IPS-NIHi7 (cell line): ENCODE measurements at regions not wholly inside any gene's neighbourhood (a gene's known extent, or its start where the extent isn't known, plus 50 kb on each side); places are given as distances from the start of the nearest gene placed in this dataset.

Source experiments
- DNase-seq: peaks from one replicate; pipeline ENCODE4 v3.0.0; 2012; ENCODE audit warnings: mixed read lengths; ENCODE audit errors: extremely low spot score

- no peak for DNase-seq
These were observed 82.3 kb downstream of the MYCN start for GRCh38 chr2:16022548-16023240.

DNA sequence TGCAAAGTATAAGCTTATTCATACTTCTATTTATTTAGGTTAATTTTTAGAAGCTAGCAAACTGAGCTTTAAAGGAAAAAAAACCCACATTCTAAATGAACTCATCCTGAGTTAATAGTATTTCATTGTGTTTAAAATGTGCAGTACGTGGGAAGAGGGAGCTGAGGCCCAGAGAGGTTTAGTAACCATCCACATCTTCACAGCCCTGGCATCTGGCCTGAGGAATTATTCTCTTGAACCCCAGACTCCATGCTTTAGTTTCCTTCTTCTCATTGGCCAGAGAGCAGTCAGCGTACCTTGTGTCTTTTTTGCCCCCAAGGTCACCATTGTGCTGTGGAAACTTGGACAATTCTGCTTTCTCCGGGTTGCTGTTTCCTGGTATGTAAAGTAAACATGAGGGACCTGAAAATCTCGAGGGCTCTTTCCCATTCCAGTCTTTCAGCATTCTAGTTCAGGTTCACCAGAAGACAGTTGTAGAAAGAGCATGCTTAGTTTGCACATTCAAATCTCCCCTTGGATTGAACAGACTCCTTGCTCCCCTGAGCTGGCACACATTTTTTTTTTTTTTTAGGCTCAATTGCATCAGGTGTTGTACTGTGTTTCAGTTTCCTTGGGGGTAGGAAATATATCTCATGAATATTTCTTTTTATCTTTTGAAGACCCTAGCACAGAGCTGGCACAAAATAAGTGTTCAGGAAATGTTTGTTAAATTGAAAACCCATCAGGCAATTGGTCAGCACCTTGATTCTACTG is 81.4 kb downstream of the MYCN start:
- DNase-seq: no peak

DNA sequence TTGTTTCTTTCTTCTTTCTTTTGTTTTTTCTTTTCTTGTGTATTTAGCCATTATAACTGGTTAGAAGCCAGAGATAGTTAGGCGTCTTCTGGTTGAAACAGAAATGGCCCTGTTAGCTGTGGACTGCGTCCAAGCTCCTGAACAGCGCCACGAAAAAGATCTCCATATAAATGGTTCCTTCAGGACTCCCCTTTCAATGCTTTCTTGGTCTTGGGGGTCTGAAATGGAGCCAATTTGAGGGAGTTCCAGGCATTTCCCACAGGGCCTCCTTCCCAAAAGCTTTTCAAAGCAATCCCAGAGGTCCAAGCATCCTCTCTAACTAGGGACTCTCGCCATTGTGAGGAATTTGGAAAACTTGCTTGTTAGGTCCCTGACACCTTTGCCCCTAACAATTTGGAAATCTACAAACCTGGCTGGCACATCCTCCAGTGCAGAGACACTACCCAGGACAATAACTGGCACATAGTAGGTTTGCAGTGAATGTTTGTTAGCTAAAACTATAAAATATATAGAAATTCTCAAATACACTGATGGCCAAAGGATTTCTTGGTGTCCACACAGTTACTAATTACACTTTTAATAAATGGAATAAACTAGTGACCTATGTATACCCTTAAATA is 80.1 kb downstream of the MYCN start:
- no peak for DNase-seq

- no peak for DNase-seq
These were observed 79.4 kb downstream of the MYCN start for GRCh38 chr2:16019617-16020351.

GRCh38 chr2:16019060-16019480 is 78.7 kb downstream of the MYCN start:
- DNase-seq: no peak

DNA sequence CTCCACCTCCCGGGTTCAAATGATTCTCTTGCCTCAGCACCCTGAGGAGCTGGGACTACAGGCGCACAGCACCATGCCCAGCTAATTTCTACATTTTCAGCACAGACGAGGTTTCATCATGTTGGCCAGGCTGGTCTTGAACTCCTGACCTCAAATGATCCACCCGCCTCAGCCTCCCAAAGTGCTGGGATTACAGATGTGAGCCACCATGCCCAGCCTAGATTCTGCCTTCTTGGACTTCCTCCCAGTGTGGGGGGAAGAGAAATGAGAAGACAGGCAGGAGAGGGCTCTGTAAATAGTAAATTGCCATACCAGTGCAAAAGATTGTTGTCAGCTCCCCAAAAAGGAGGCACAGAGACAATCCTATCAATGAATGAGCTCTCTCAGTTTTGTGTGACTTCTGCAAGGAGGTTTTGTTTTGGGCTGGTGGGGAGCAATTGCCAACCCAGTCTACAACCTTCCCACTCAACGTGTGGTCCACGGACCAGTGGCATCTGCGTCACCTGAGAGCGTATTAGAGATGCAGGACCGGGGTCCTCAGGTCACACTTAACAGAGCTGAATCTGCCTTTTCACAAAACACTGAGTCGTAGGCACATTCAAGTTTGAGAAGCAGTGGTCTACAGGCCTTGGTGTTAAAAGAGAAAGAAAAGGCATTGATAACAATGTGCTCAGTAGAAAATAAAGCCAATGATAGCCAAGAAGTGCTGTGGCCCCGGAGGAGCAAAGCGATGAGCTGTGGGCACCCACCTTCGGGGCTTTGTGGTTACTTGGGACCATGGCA is 78.1 kb downstream of the MYCN start:
- no peak for DNase-seq

GRCh38 chr2:16016282-16016681 is 75.9 kb downstream of the MYCN start:
- no peak for DNase-seq

DNA sequence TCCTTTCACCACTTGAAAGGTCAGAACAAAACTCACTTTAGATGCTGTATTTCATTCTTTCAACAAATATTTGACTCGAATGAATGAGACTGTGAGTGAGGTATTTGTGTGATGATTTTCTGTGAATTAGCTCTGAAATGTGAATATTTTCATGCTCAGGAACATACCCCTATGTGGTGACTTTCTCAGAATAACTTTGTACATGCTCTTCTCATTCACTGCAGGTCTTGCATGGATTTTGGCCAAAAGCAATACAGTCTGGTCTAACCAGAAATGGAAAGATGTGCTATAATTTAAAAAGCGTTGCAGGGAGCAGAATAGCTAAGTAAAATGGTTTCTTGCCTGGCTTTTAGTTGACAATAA is 75.5 kb downstream of the MYCN start:
- no peak for DNase-seq

DNA sequence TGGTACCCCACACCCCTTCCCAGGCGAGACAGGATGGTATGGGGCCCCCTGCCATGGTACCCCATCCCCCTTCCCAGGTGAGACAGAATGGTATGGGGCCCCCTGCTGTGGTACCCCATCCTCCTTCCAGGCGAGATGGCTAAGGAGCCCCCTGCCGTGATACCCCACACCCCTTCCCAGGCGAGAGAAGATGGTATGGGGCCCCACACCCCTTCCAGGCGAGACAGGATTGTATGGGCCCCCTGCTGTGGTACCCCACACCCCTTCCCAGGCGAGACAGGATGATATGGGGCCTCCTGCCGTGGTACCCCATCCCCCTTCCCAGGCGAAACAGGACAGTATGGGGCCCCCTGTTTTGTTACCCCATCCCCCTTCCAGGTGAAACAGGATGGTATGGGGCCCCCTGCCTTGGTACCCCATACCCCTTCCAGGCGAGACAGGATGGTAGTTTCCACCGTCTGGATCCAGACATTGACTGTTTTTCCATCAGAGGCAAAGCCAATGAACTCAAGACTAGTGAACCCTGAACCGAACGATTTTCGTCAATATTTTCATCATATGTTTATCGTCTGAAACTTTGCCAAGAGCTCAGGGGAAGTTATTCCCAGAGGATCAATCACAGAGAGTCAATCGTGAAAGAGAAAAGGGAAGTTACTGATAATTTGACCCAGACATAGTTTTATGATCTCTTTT is 75.0 kb downstream of the MYCN start:
- DNase-seq: no peak

- no peak for DNase-seq
These were observed 74.5 kb downstream of the MYCN start for GRCh38 chr2:16014802-16015201.

GRCh38 chr2:16014041-16014787 is 73.9 kb downstream of the MYCN start:
- no peak for DNase-seq

DNA sequence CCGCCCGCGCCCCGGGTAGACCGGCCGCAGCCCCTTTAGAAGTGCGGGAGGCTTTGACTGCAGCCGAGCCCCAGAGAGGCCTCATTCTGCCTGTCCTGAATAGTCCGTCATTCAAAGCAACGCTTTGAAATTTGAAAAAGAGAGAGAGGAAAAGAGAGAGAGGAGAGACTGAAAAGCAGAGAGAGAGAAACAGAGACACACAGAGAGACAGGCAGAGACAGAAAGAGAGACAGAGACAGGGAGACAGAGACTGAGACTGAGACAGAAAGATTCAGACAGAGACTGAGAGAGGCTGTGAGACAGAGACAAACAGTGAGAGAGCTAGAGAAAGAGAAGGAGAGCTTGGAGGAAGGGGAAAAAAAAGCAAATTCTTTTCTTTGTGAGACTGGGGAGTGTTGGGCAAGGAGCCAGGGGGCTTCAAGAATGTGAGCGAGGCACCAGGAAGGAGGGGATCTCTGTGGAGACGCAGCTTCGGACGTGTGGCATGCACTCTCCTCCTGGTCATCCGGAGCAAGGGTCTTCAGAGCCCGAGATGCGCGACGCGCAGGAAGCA is 73.1 kb downstream of the MYCN start:
- DNase-seq: no peak

- peak; percentile 59 for DNase-seq
These were observed 72.4 kb downstream of the MYCN start for GRCh38 chr2:16012626-16013358.

DNA sequence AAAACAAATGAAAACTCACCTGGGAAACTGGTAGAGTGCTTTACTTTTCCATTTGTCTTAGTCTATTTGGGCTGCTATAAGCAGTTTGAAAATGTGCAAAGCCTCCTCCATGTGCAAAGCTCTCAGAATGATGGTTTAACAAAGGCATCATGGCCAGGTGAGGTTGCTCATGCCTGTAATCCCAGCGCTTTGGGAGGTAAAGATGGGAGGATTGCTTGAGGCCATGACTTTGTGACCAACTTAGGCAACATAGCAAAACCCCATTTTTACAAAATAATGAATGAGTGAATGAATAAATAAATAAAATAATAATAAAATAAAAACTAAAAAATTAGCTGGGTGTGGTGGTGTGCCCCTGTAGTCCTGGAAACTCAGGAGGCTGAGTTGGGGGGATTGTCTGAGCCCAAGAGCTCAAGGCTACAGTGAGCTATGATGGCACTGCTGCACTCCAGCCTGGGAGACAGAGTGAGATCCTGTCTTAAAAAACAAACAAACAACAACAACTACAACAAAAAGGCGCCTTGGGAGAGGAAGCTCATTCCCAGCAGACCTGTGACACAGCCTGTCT is 71.8 kb downstream of the MYCN start:
- no peak for DNase-seq

DNA sequence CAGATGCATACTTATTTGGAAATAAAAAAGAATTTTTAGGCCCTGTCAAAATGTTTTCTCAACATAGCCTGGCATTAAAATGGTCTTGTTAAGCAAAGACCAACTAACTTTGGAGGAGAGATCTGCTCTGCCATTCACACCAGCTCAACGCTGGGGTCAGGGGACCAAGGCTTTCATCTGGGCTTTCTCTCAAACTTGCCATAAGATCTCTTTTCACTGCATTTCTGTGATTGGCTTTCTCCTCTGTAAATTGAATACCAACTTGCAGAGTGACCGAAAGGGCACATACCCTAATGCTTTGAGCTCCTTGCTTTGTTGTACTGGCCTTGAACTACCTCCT is 71.2 kb downstream of the MYCN start:
- no peak for DNase-seq

DNA sequence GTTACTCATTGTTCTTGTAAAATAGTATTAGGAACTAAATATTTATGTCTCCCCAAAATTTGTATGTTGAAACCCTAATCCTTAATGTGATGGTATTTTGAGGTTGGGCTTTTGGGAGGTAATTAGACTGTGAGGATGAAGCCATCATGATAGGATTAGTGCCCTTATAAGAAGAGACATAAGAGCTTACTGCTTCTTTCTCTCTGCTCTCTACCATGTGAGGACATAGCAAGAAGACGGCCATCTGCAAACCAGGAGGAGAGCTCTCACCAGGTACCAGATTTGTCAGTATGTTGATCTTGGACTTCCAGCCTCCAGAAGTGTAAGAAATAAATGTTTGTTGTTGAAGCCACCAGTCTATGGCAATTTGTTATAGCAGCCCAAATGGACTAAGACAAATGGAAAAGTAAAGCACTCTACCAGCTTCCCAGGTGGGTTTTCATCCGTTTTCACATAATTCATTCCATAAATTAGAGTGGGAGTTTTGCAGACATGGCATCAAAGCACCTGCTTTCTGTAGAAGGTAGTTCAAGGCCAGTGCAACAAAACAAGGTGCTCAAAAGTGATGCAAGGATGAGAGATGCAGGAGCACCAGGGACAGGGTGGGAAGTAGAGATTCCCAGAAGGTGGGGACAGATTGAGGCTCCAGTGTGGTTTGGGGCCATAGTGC is 70.7 kb downstream of the MYCN start:
- DNase-seq: no peak

- DNase-seq: no peak
These were observed 69.7 kb downstream of the MYCN start for GRCh38 chr2:16010011-16010410.

- no peak for DNase-seq
These were observed 69.2 kb downstream of the MYCN start for GRCh38 chr2:16009560-16009959.
